ENCODE measurements at regions not wholly inside any gene's neighbourhood (a gene's known extent, or its start where the extent isn't known, plus 50 kb on each side); places are given as distances from the start of the nearest gene placed in this dataset.

GRCh38 chr10:113348694-113349093, 204.2 kb upstream of the HABP2 start:
- Mint-ChIP-seq H3K4me3 (no peak overlapping the region), H3K4me1 (no peaks in the 10 kb centered on the region), H3K36me3 (ENCODE audit: low read depth) (no peaks in the 10 kb centered on the region), H3K27me3 (no peaks in the 10 kb centered on the region), H3K27ac (no peak overlapping the region)
- H3K9me3 ChIP-seq (ENCODE audit: control insufficient read depth, low read length, poor library complexity, severe bottlenecking) = no peaks in the 10 kb centered on the region
- ATAC-seq (no peak), DNase-seq (no peak)

- DNase-seq (no peak), ATAC-seq (no peak)
- Mint-ChIP-seq H3K4me1 (no peaks in the 10 kb centered on the region), H3K27me3 (peaks cover 12% of the 10 kb centered on the region), H3K27ac (no peak overlapping the region), H3K36me3 (ENCODE audit: low read depth) (no peaks in the 10 kb centered on the region), H3K4me3 (no peak overlapping the region)
- H3K9me3 ChIP-seq (ENCODE audit: control insufficient read depth, low read length, poor library complexity, severe bottlenecking) = no peaks in the 10 kb centered on the region
These were observed 202.4 kb upstream of the HABP2 start for GRCh38 chr10:113350311-113351040.

- no peaks in the 10 kb centered on the region for H3K36me3 Mint-ChIP-seq (ENCODE audit: low read depth)
- DNase-seq = no peak
- H3K4me3 Mint-ChIP-seq = no peak overlapping the region
- no peaks in the 10 kb centered on the region for H3K9me3 ChIP-seq (ENCODE audit: control insufficient read depth, low read length, poor library complexity, severe bottlenecking)
- ATAC-seq = no peak
- no peaks in the 10 kb centered on the region for H3K4me1 Mint-ChIP-seq
- H3K27me3 Mint-ChIP-seq = peaks cover 27% of the 10 kb centered on the region
- no peak overlapping the region for H3K27ac Mint-ChIP-seq
These were observed 198.1 kb upstream of the HABP2 start for GRCh38 chr10:113354711-113355110.

- no peak for DNase-seq
- no peaks in the 10 kb centered on the region for H3K4me1 Mint-ChIP-seq
These were observed 195.8 kb upstream of the HABP2 start for GRCh38 chr10:113356794-113357680.

GRCh38 chr10:113357681-113358300, 195.1 kb upstream of the HABP2 start:
- H3K4me3 Mint-ChIP-seq = no peak overlapping the region
- H3K9me3 ChIP-seq (ENCODE audit: control insufficient read depth, low read length, poor library complexity, severe bottlenecking) = no peaks in the 10 kb centered on the region
- DNase-seq (no peak), ATAC-seq (no peak)
- H3K27me3 Mint-ChIP-seq = peaks cover 36% of the 10 kb centered on the region
- H3K4me1 Mint-ChIP-seq = peaks cover 3% of the 10 kb centered on the region
- H3K36me3 Mint-ChIP-seq (ENCODE audit: low read depth) = no peaks in the 10 kb centered on the region
- H3K27ac Mint-ChIP-seq = no peak overlapping the region

More at GRCh38 chr10:113356794-113357680, 195.8 kb upstream of the HABP2 start:
- no peak for ATAC-seq
- Mint-ChIP-seq H3K4me3 (no peak overlapping the region), H3K36me3 (ENCODE audit: low read depth) (no peaks in the 10 kb centered on the region), H3K27me3 (peaks cover 36% of the 10 kb centered on the region), H3K27ac (no peak overlapping the region)
- H3K9me3 ChIP-seq (ENCODE audit: control insufficient read depth, low read length, poor library complexity, severe bottlenecking) = no peaks in the 10 kb centered on the region

GRCh38 chr10:113359655-113360054, 193.2 kb upstream of the HABP2 start:
- H3K27me3 Mint-ChIP-seq = peaks cover 29% of the 10 kb centered on the region
- H3K27ac Mint-ChIP-seq = no peak overlapping the region
- no peaks in the 10 kb centered on the region for H3K9me3 ChIP-seq (ENCODE audit: control insufficient read depth, low read length, poor library complexity, severe bottlenecking)
- ATAC-seq (no peak), DNase-seq (no peak)
- no peaks in the 10 kb centered on the region for H3K36me3 Mint-ChIP-seq (ENCODE audit: low read depth)
- H3K4me3 Mint-ChIP-seq = no peak overlapping the region
- H3K4me1 Mint-ChIP-seq = peaks cover 3% of the 10 kb centered on the region

GRCh38 chr10:113360870-113361269, 192.0 kb upstream of the HABP2 start:
- Mint-ChIP-seq H3K27ac (no peak overlapping the region), H3K4me3 (no peak overlapping the region), H3K4me1 (peaks cover 3% of the 10 kb centered on the region), H3K36me3 (ENCODE audit: low read depth) (no peaks in the 10 kb centered on the region), H3K27me3 (peaks cover 22% of the 10 kb centered on the region)
- H3K9me3 ChIP-seq (ENCODE audit: control insufficient read depth, low read length, poor library complexity, severe bottlenecking) = no peaks in the 10 kb centered on the region
- DNase-seq = no peak
- no peak for ATAC-seq

- DNase-seq (no peak), ATAC-seq (no peak)
- Mint-ChIP-seq H3K4me3 (no peak overlapping the region), H3K27me3 (peaks cover 19% of the 10 kb centered on the region), H3K4me1 (peaks cover 3% of the 10 kb centered on the region), H3K27ac (no peak overlapping the region), H3K36me3 (ENCODE audit: low read depth) (no peaks in the 10 kb centered on the region)
- H3K9me3 ChIP-seq (ENCODE audit: control insufficient read depth, low read length, poor library complexity, severe bottlenecking) = no peaks in the 10 kb centered on the region
These were observed 190.2 kb upstream of the HABP2 start for GRCh38 chr10:113362645-113363091.

- Mint-ChIP-seq H3K27me3 (peaks cover 17% of the 10 kb centered on the region), H3K4me3 (no peak overlapping the region), H3K36me3 (ENCODE audit: low read depth) (no peaks in the 10 kb centered on the region), H3K27ac (no peak overlapping the region), H3K4me1 (peaks cover 3% of the 10 kb centered on the region)
- DNase-seq (no peak), ATAC-seq (no peak)
- H3K9me3 ChIP-seq (ENCODE audit: control insufficient read depth, low read length, poor library complexity, severe bottlenecking) = no peaks in the 10 kb centered on the region
These were observed 188.6 kb upstream of the HABP2 start for GRCh38 chr10:113364227-113364626.

- Mint-ChIP-seq H3K4me3 (no peak overlapping the region), H3K27ac (no peak overlapping the region), H3K4me1 (no peaks in the 10 kb centered on the region), H3K36me3 (ENCODE audit: low read depth) (no peaks in the 10 kb centered on the region), H3K27me3 (peaks cover 25% of the 10 kb centered on the region)
- ATAC-seq = no peak
- H3K9me3 ChIP-seq (ENCODE audit: control insufficient read depth, low read length, poor library complexity, severe bottlenecking) = no peaks in the 10 kb centered on the region
- DNase-seq = no peak
These were observed 184.0 kb upstream of the HABP2 start for GRCh38 chr10:113368666-113369364.

- ATAC-seq (no peak), DNase-seq (no peak)
- Mint-ChIP-seq H3K27ac (no peak overlapping the region), H3K4me1 (no peaks in the 10 kb centered on the region), H3K36me3 (ENCODE audit: low read depth) (no peaks in the 10 kb centered on the region), H3K27me3 (peaks cover 25% of the 10 kb centered on the region), H3K4me3 (no peak overlapping the region)
- no peaks in the 10 kb centered on the region for H3K9me3 ChIP-seq (ENCODE audit: control insufficient read depth, low read length, poor library complexity, severe bottlenecking)
These were observed 183.5 kb upstream of the HABP2 start for GRCh38 chr10:113369365-113369694.

GRCh38 chr10:113376428-113376827, 176.4 kb upstream of the HABP2 start:
- no peak overlapping the region for H3K4me3 Mint-ChIP-seq
- DNase-seq (no peak), ATAC-seq (no peak)
- H3K36me3 Mint-ChIP-seq (ENCODE audit: low read depth) = peaks cover 2% of the 10 kb centered on the region
- H3K9me3 ChIP-seq (ENCODE audit: control insufficient read depth, low read length, poor library complexity, severe bottlenecking) = no peaks in the 10 kb centered on the region
- no peak overlapping the region for H3K27ac Mint-ChIP-seq
- H3K4me1 Mint-ChIP-seq = no peaks in the 10 kb centered on the region
- peaks cover 16% of the 10 kb centered on the region for H3K27me3 Mint-ChIP-seq

- Mint-ChIP-seq H3K4me1 (peaks cover 9% of the 10 kb centered on the region), H3K27ac (no peak overlapping the region), H3K27me3 (peaks cover 5% of the 10 kb centered on the region), H3K36me3 (ENCODE audit: low read depth) (peaks cover 2% of the 10 kb centered on the region), H3K4me3 (no peak overlapping the region)
- DNase-seq (no peak), ATAC-seq (no peak)
- no peaks in the 10 kb centered on the region for H3K9me3 ChIP-seq (ENCODE audit: control insufficient read depth, low read length, poor library complexity, severe bottlenecking)
These were observed 173.8 kb upstream of the HABP2 start for GRCh38 chr10:113379091-113379490.
